HTR-8/SVneo (cell line): ENCODE measurements at regions not wholly inside any gene's neighbourhood (a gene's known extent, or its start where the extent isn't known, plus 50 kb on each side); places are given as distances from the start of the nearest gene placed in this dataset.
"Not testable (repeated sequence)": the region's sequence is repeated elsewhere in the genome, so short reads cannot be mapped to it uniquely, and the experiment has no call there.

Source experiments
- DNase-seq: peaks from one replicate; pipeline ENCODE4 v3.0.0; 2011; ENCODE audit warnings: low spot score, mixed read lengths; ENCODE audit not compliant: insufficient read length
- FAIRE-seq: peaks from 2 replicates; lab custom pipeline; 2011; peaks lifted over from hg19 to GRCh38; lab: Jason Lieb, UNC

- FAIRE-seq = no peak
- DNase-seq = no peak
Observed at GRCh38 chr7:7018290-7018689, 164.1 kb upstream of the C1GALT1 start.

GRCh38 chr7:7032221-7032620 lies 150.1 kb upstream of the C1GALT1 start:
- DNase-seq (no peak), FAIRE-seq (no peak)

GRCh38 chr7:7035851-7036250 lies 146.5 kb upstream of the C1GALT1 start:
- DNase-seq = no peak
- no peak for FAIRE-seq

- FAIRE-seq, DNase-seq: not testable (repeated sequence)
Observed at GRCh38 chr7:7042286-7042893, 140.0 kb upstream of the C1GALT1 start.

GRCh38 chr7:7044806-7045205 lies 137.5 kb upstream of the C1GALT1 start:
- DNase-seq (no peak), FAIRE-seq (no peak)

- DNase-seq = no peak
- no peak for FAIRE-seq
Observed at GRCh38 chr7:7048213-7048612, 134.1 kb upstream of the C1GALT1 start.

GRCh38 chr7:7051206-7051877 lies 131.0 kb upstream of the C1GALT1 start:
- FAIRE-seq (peak; percentile 9), DNase-seq (no peak)

- FAIRE-seq = no peak
- DNase-seq = no peak
Observed at GRCh38 chr7:7054252-7054830, 128.0 kb upstream of the C1GALT1 start.

GRCh38 chr7:7060828-7061599 lies 121.3 kb upstream of the C1GALT1 start:
- no peak for DNase-seq
- FAIRE-seq = no peak

GRCh38 chr7:7077945-7078344 lies 104.4 kb upstream of the C1GALT1 start:
- DNase-seq (no peak), FAIRE-seq (no peak)

- no peak for FAIRE-seq
Observed at GRCh38 chr7:7080802-7081201, 101.5 kb upstream of the C1GALT1 start.

GRCh38 chr7:7090460-7090859 lies 91.9 kb upstream of the C1GALT1 start:
- DNase-seq (no peak), FAIRE-seq (no peak)

More at GRCh38 chr7:7080802-7081201, 101.5 kb upstream of the C1GALT1 start:
- no peak for DNase-seq

- DNase-seq (no peak), FAIRE-seq (no peak)
Observed at GRCh38 chr7:7098280-7098818, 84.0 kb upstream of the C1GALT1 start.

GRCh38 chr7:7099584-7100014 lies 82.7 kb upstream of the C1GALT1 start:
- peak; percentile 89 for FAIRE-seq
- DNase-seq = peak; percentile 94

- no peak for FAIRE-seq
- DNase-seq = no peak
Observed at GRCh38 chr7:7100432-7100849, 81.9 kb upstream of the C1GALT1 start.

- FAIRE-seq (no peak), DNase-seq (no peak)
Observed at GRCh38 chr7:7102906-7103305, 79.4 kb upstream of the C1GALT1 start.

- no peak for FAIRE-seq
- peak; percentile 70 for DNase-seq
Observed at GRCh38 chr7:7103343-7104313, 78.7 kb upstream of the C1GALT1 start.

GRCh38 chr7:7104314-7104698 lies 78.0 kb upstream of the C1GALT1 start:
- no peak for FAIRE-seq

GRCh38 chr7:7104971-7105370 lies 77.4 kb upstream of the C1GALT1 start:
- no peak for DNase-seq
- no peak for FAIRE-seq

More at GRCh38 chr7:7104314-7104698, 78.0 kb upstream of the C1GALT1 start:
- no peak for DNase-seq
